Mesenchymal stem cell (in vitro differentiated cells and primary cell): ENCODE measurements at regions not wholly inside any gene's neighbourhood (a gene's known extent, or its start where the extent isn't known, plus 50 kb on each side); places are given as distances from the start of the nearest gene placed in this dataset. TPM values are rescaled to one million over a fixed set of nuclear protein-coding genes. Genes with fewer than 3 reads are reported as not detected.

Source experiments
- DNase-seq: peaks from one replicate; pipeline ENCODE4 v3.0.0-alpha.2; 2013
- H2AFZ ChIP-seq: one replicate; pipeline ENCODE4 v1.6.1; 2013; ENCODE audit warnings: low read depth, mild to moderate bottlenecking, control low read depth, inconsistent platforms, low read length, moderate library complexity
- H2AK5ac ChIP-seq: 2 replicates; pipeline ENCODE4 v1.6.1; 2013; ENCODE audit warnings: low read length, moderate library complexity, mild to moderate bottlenecking, inconsistent platforms; ENCODE audit not compliant: severe bottlenecking
- H2BK120ac ChIP-seq: one replicate; pipeline ENCODE4 v1.6.1; 2013; ENCODE audit warnings: low read depth, mild to moderate bottlenecking, inconsistent platforms, low read length, moderate library complexity
- H2BK12ac ChIP-seq, 2 experiments: one replicate each; pipeline ENCODE4 v1.6.1; 2013; ENCODE audit warnings: inconsistent platforms in 2 of 2, low read length in 2 of 2, mild to moderate bottlenecking in 2 of 2, moderate library complexity in 2 of 2, control low read depth in 1 of 2
- H2BK15ac ChIP-seq: one replicate; pipeline ENCODE4 v1.6.1; 2013; ENCODE audit warnings: mild to moderate bottlenecking, low read depth, inconsistent platforms; ENCODE audit not compliant: poor library complexity, severe bottlenecking
- H2BK5ac ChIP-seq: 2 replicates; pipeline ENCODE4 v1.6.1; 2013; ENCODE audit warnings: low read depth, mild to moderate bottlenecking, low read length, control low read depth, inconsistent platforms; ENCODE audit not compliant: poor library complexity, severe bottlenecking
- H3K14ac ChIP-seq, 2 experiments: one replicate each; pipeline ENCODE4 v1.6.1; 2013; ENCODE audit warnings: inconsistent platforms in 2 of 2, low read length in 2 of 2, control low read depth in 1 of 2, mild to moderate bottlenecking in 1 of 2, moderate library complexity in 1 of 2
- H3K18ac ChIP-seq, 2 experiments: one replicate each; pipeline ENCODE4 v1.6.1; 2013; ENCODE audit warnings: inconsistent platforms in 2 of 2, low read length in 2 of 2, control low read depth in 1 of 2, low read depth in 1 of 2, mild to moderate bottlenecking in 1 of 2
- H3K23ac ChIP-seq, 2 experiments: one replicate each; pipeline ENCODE4 v1.6.1; 2013; ENCODE audit warnings: inconsistent platforms in 2 of 2, low read length in 2 of 2, mild to moderate bottlenecking in 2 of 2, moderate library complexity in 2 of 2, control low read depth in 1 of 2
- H3K27ac ChIP-seq: 2 replicates; pipeline ENCODE4 v1.5.1; 2013; ENCODE audit warnings: mild to moderate bottlenecking, moderate library complexity, low read length, control low read depth, inconsistent platforms; ENCODE audit not compliant: poor library complexity, severe bottlenecking
- H3K27me3 ChIP-seq, 2 experiments: 2 replicates each; pipeline versions ENCODE4 v1.6.1 to v1.7.0; 2013; ENCODE audit warnings: low read length in 2 of 2, mild to moderate bottlenecking in 2 of 2, moderate library complexity in 2 of 2, control low read depth in 1 of 2, inconsistent platforms in 1 of 2; ENCODE audit not compliant: control insufficient read depth in 1 of 2, insufficient read depth in 1 of 2
- H3K36me3 ChIP-seq, 2 experiments: 2 replicates each; pipeline versions ENCODE4 v1.6.1 to v1.7.0; 2013; ENCODE audit warnings: low read length in 2 of 2, control low read depth in 1 of 2, inconsistent platforms in 1 of 2, low read depth in 1 of 2, mild to moderate bottlenecking in 1 of 2; ENCODE audit not compliant: insufficient read depth in 2 of 2, control insufficient read depth in 1 of 2
- H3K4ac ChIP-seq, 2 experiments: one replicate each; pipeline ENCODE4 v1.6.1; 2013; ENCODE audit warnings: inconsistent platforms in 2 of 2, low read length in 2 of 2, mild to moderate bottlenecking in 2 of 2, moderate library complexity in 2 of 2, control low read depth in 1 of 2, low read depth in 1 of 2
- H3K4me1 ChIP-seq: 2 replicates; pipeline ENCODE4 v1.6.1; 2013; ENCODE audit warnings: low read depth, low read length, control low read depth; ENCODE audit not compliant: control insufficient read depth, insufficient read depth
- H3K4me2 ChIP-seq: 2 replicates; pipeline ENCODE4 v1.6.1; 2013; ENCODE audit warnings: low read length, mild to moderate bottlenecking, inconsistent platforms; ENCODE audit not compliant: poor library complexity, severe bottlenecking
- H3K4me3 ChIP-seq, 2 experiments: 2 replicates each; pipeline versions ENCODE4 v1.5.1 to v1.7.0; 2013; ENCODE audit warnings: low read length in 2 of 2, mild to moderate bottlenecking in 2 of 2, control low read depth in 1 of 2, low read depth in 1 of 2; ENCODE audit not compliant: insufficient read depth in 1 of 2
- H3K79me1 ChIP-seq: replicated peaks from 2 replicates; pipeline ENCODE4 v1.6.1; 2013; ENCODE audit warnings: mild to moderate bottlenecking, control low read depth, low read length, inconsistent platforms; ENCODE audit not compliant: poor library complexity, severe bottlenecking
- H3K9ac ChIP-seq: 2 replicates; pipeline ENCODE4 v1.7.0; 2013; ENCODE audit warnings: mild to moderate bottlenecking, low read length, moderate library complexity
- H3K9me3 ChIP-seq: 2 replicates; pipeline ENCODE4 v1.7.0; 2013; ENCODE audit warnings: mild to moderate bottlenecking, low read length; ENCODE audit not compliant: control insufficient read depth
- H4K8ac ChIP-seq: one replicate; pipeline ENCODE4 v1.6.1; 2013; ENCODE audit warnings: inconsistent platforms, mild to moderate bottlenecking, low read length, moderate library complexity
- H4K91ac ChIP-seq: one replicate; pipeline ENCODE4 v1.6.1; 2013; ENCODE audit warnings: mild to moderate bottlenecking, low read length, inconsistent platforms
- WGBS: methylation state at CpG from one replicate; pipeline ENCODE4 v1.1.7; 2013; ENCODE audit warnings: mixed read lengths; 5-methylcytosine and 5-hydroxymethylcytosine counted together
- small RNA-seq: library from polyadenylated mRNA; stranded (forward); fragments of <200 nt; extraction: miRNeasy Mini kit (QIAGEN cat#:217004); gene quantifications from one replicate; pipeline ENCODE3, GENCODE V24; 2013; ENCODE audit warnings: low read depth

DNA sequence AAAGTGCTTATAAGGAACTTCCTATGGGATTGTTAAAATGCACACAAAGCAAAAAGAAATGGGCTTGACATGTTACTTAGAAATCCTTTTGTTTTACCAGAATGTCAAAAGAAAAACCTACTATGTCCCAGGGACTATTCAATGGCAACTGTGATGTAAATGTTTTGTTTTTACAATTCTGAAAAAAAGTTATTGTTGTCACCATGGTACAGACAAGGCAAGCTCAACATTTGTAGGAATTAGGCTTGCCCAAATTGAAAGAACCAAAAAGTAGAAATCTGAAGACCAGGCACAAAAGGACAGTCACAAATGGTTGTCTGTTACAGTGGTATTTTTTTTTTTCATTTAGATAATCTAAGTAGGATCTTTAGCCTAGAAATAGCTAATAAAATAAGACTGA lies 638.6 kb downstream of the STPG2 start:
- no peaks in the 10 kb centered on the region for H3K27me3 ChIP-seq
- no peak overlapping the region for H3K23ac ChIP-seq
- no peak overlapping the region for H3K4ac ChIP-seq
- no peak overlapping the region for H2AK5ac ChIP-seq
- H3K79me1 ChIP-seq: no peaks in the 10 kb centered on the region
- no peak overlapping the region for H2BK5ac ChIP-seq
- no peak overlapping the region for H2BK120ac ChIP-seq
- H3K36me3 ChIP-seq: no peaks in the 10 kb centered on the region
- H3K4me1 ChIP-seq: no peaks in the 10 kb centered on the region
- no peak overlapping the region for H3K14ac ChIP-seq
- H3K9me3 ChIP-seq: no peaks in the 10 kb centered on the region
- no peak overlapping the region for H4K91ac ChIP-seq
- H2BK15ac ChIP-seq: no peak overlapping the region
- no peak overlapping the region for H3K27ac ChIP-seq
- no peak overlapping the region for H3K9ac ChIP-seq
- no peak overlapping the region for H3K4me3 ChIP-seq
- no peak for DNase-seq
- no peak overlapping the region for H3K4me2 ChIP-seq
- H4K8ac ChIP-seq: no peak overlapping the region
- no peak overlapping the region for H2BK12ac ChIP-seq
- H2AFZ ChIP-seq: no peak overlapping the region
- no peak overlapping the region for H3K18ac ChIP-seq

GRCh38 chr4:97507587-97508245 lies 635.6 kb downstream of the STPG2 start:
- no peak overlapping the region for H3K27ac ChIP-seq
- no peak overlapping the region for H2AFZ ChIP-seq
- H3K79me1 ChIP-seq: no peaks in the 10 kb centered on the region
- no peaks in the 10 kb centered on the region for H3K9me3 ChIP-seq
- 87% methylated on average over 2 of the region's 2 CpGs for WGBS
- no peak overlapping the region for H2BK15ac ChIP-seq
- H2AK5ac ChIP-seq: no peak overlapping the region
- H3K27me3 ChIP-seq: no peaks in the 10 kb centered on the region
- H2BK12ac ChIP-seq: no peak overlapping the region
- no peaks in the 10 kb centered on the region for H3K4me1 ChIP-seq
- H3K18ac ChIP-seq: no peak overlapping the region
- H3K4ac ChIP-seq: no peak overlapping the region
- no peak overlapping the region for H2BK5ac ChIP-seq
- no peak overlapping the region for H3K9ac ChIP-seq
- no peak overlapping the region for H2BK120ac ChIP-seq
- H4K91ac ChIP-seq: no peak overlapping the region
- no peak overlapping the region for H3K14ac ChIP-seq
- H3K4me2 ChIP-seq: no peak overlapping the region
- no peaks in the 10 kb centered on the region for H3K36me3 ChIP-seq
- H3K4me3 ChIP-seq: no peak overlapping the region
- no peak overlapping the region for H3K23ac ChIP-seq
- H4K8ac ChIP-seq: no peak overlapping the region
- DNase-seq: no peak

Small RNA genes lying in the stretch of these regions (small RNA-seq; reads per million reads assigned to genes)
- gene COX7A2P2: not detected
- not detected for gene RNU6-34P
